ENCODE measurements at regions not wholly inside any gene's neighbourhood (a gene's known extent, or its start where the extent isn't known, plus 50 kb on each side); places are given as distances from the start of the nearest gene placed in this dataset.
A peak's percentile ranks its signal among the peaks of the same experiment; 100 is the strongest.

DNA sequence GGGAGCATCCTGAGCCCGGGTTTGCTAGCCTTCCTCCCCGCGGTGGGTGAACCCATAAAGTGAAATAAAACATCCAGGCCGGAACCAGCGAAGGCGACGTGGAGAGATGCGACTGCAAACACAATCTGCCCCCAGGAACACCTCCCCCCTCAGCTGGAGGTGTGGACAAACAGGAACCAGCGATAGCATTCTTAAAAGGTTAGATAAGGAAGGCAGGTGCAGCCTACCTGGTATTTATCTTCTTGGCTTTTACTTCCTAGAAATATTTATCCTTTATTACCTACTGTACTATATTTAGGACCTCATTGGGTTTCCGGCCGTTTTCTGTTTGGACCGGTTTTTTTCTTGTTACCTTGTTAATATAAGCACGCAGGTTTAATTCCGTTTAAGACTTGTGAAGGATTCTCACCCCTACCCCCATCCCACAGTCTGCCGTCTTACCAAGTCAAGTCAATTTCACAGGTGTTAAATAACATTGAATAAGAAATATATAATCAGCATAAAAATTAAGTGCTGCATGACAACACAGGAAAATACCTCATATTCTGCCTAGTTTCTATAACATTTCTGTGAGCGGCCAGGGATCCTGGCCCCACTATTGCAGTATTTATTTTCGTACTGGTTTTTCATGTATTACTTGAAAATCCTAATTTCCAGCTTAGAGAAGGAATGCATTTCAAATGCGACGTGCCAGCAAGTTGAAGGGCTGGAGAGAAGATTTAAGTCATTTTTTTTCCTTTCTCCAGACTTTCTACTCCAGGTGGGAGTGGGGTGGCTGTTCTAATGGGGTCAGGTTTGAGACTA lies 224.0 kb upstream of the ID2 start:
- Histone ChIP-seq H3K14ac (ENCODE audit: low read length) (no peak overlapping the region), H4K8ac (ENCODE audit: low read depth, low read length) (no peak overlapping the region), H3K4me1 (ENCODE audit: control insufficient read depth in 2 of 2, insufficient read depth in 1 of 2, low read depth in 1 of 2, low read length in 2 of 2) (peaks cover 0 to 1% of the 10 kb centered on the region in 2 donors), H3K9ac (ENCODE audit: low read depth, low read length, poor library complexity) (no peak overlapping the region), H3K79me1 (ENCODE audit: low read depth, low read length) (no peaks in the 10 kb centered on the region), H3K4me3 (ENCODE audit: low read length in 2 of 2) (no peak overlapping the region), H2BK120ac (ENCODE audit: low read depth, low read length) (no peak overlapping the region), H3K23ac (ENCODE audit: low read depth, low read length, poor library complexity) (no peak overlapping the region), H2BK15ac (ENCODE audit: low read length) (no peak overlapping the region), H2AK5ac (ENCODE audit: low read depth, low read length) (no peak overlapping the region), H3K9me3 (replicated peaks in 1 of 2; ENCODE audit: control insufficient read depth in 2 of 2, insufficient read depth in 1 of 2, low read depth in 1 of 2, low read length in 2 of 2) (no peaks in the 10 kb centered on the region), H2BK12ac (ENCODE audit: low read length) (no peak overlapping the region), H2BK5ac (ENCODE audit: low read length) (no peak overlapping the region), H4K91ac (ENCODE audit: low read depth, low read length, poor library complexity) (no peak overlapping the region), H3K4me2 (ENCODE audit: insufficient read depth, low read length, poor library complexity, severe bottlenecking) (no peak overlapping the region), H3K18ac (ENCODE audit: low read length) (no peak overlapping the region), H3K36me3 (replicated peaks in 1 of 2; ENCODE audit: control insufficient read depth in 2 of 2, insufficient read depth in 2 of 2, low read length in 2 of 2) (no peaks in the 10 kb centered on the region), H2AFZ (ENCODE audit: low read length) (no peak overlapping the region), H3K27ac (replicated peaks; ENCODE audit: low read length) (no peak overlapping the region), H3K4ac (ENCODE audit: low read length) (no peak overlapping the region), H3K27me3 (ENCODE audit: control insufficient read depth in 3 of 3, insufficient read depth in 3 of 3, low read depth in 1 of 3, low read length in 3 of 3) (peaks cover 0 to 5% (median 0%) of the 10 kb centered on the region in 3 experiments)
- WGBS, 2 donors (ENCODE audit: extremely low coverage in 2 of 2, insufficient read length in 2 of 2, insufficient replicate concordance in 1 of 2) = no CpG with 5 or more reads among the region's 19 CpGs
- no peak for DNase-seq (ENCODE audit: low spot score)

DNA sequence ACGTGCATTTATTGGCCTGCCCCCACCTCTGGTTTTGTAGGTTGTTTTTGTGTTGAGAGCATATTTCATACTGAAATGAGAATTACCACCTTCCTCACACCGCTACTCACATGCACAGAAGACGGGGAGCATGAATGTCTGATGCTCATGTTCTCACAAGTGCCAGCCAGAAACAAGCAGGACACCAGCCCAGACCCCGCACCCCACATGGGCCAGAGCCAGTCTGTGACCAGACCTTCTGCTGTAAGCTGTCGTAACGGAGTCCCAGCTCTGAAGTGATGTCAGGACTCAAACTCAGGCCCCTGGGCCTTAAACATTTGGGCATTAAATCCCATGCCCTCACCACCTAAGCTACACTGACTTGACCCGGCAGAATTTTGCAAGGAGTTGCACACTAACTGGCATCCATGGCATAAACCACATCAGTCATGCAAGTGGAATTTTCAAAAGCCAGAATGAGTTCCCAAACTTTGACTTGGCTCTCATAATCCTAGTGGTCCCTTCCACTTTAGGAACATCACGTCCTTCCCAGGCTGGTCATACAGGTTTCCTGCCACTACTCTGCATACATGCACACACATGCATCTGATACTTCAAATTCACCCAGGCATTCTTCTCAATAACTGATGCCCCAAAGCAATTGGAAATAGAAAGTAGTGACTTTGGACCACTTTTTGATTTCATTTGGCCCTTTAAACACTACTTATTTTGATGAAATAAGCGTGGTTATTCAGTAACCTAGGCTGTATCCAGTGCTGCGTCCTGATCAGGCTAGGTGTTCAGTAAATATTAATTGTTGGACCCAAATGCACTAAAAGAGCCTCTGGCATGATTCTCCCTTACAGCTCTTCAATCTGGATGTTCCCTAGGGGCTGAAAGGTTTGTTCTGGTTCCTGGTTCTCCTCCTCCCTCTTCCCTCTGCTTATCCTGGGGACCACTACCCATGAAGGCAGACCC lies 223.1 kb upstream of the ID2 start:
- DNase-seq (ENCODE audit: low spot score) = no peak
- no peaks in the 10 kb centered on the region for H3K4me1 ChIP-seq (ENCODE audit: control insufficient read depth in 2 of 2, insufficient read depth in 1 of 2, low read depth in 1 of 2, low read length in 2 of 2)
- no peak overlapping the region for H2AFZ ChIP-seq (ENCODE audit: low read length)
- no peak overlapping the region for H2BK15ac ChIP-seq (ENCODE audit: low read length)
- peaks cover 0 to 5% (median 0%) of the 10 kb centered on the region in 3 experiments for H3K27me3 ChIP-seq (ENCODE audit: control insufficient read depth in 3 of 3, insufficient read depth in 3 of 3, low read depth in 1 of 3, low read length in 3 of 3)
- H3K79me1 ChIP-seq (ENCODE audit: low read depth, low read length) = no peaks in the 10 kb centered on the region
- H3K4me2 ChIP-seq (ENCODE audit: insufficient read depth, low read length, poor library complexity, severe bottlenecking) = no peak overlapping the region
- H2BK12ac ChIP-seq (ENCODE audit: low read length) = no peak overlapping the region
- no peak overlapping the region for H4K8ac ChIP-seq (ENCODE audit: low read depth, low read length)
- H3K14ac ChIP-seq (ENCODE audit: low read length) = no peak overlapping the region
- no peaks in the 10 kb centered on the region for H3K36me3 ChIP-seq (replicated peaks in 1 of 2; ENCODE audit: control insufficient read depth in 2 of 2, insufficient read depth in 2 of 2, low read length in 2 of 2)
- no peak overlapping the region for H3K4ac ChIP-seq (ENCODE audit: low read length)
- no peak overlapping the region for H3K4me3 ChIP-seq (ENCODE audit: low read length in 2 of 2)
- no peak overlapping the region for H3K27ac ChIP-seq (replicated peaks; ENCODE audit: low read length)
- no peak overlapping the region for H2BK120ac ChIP-seq (ENCODE audit: low read depth, low read length)
- no CpG with 5 or more reads among the region's 10 CpGs for WGBS, 2 donors (ENCODE audit: extremely low coverage in 2 of 2, insufficient read length in 2 of 2, insufficient replicate concordance in 1 of 2)
- no peaks in the 10 kb centered on the region for H3K9me3 ChIP-seq (replicated peaks in 1 of 2; ENCODE audit: control insufficient read depth in 2 of 2, insufficient read depth in 1 of 2, low read depth in 1 of 2, low read length in 2 of 2)
- H4K91ac ChIP-seq (ENCODE audit: low read depth, low read length, poor library complexity) = no peak overlapping the region
- peak overlapping the region; percentile 68 for H3K18ac ChIP-seq (ENCODE audit: low read length)
- no peak overlapping the region for H2BK5ac ChIP-seq (ENCODE audit: low read length)
- H3K9ac ChIP-seq (ENCODE audit: low read depth, low read length, poor library complexity) = no peak overlapping the region
- no peak overlapping the region for H2AK5ac ChIP-seq (ENCODE audit: low read depth, low read length)
- no peak overlapping the region for H3K23ac ChIP-seq (ENCODE audit: low read depth, low read length, poor library complexity)

DNA sequence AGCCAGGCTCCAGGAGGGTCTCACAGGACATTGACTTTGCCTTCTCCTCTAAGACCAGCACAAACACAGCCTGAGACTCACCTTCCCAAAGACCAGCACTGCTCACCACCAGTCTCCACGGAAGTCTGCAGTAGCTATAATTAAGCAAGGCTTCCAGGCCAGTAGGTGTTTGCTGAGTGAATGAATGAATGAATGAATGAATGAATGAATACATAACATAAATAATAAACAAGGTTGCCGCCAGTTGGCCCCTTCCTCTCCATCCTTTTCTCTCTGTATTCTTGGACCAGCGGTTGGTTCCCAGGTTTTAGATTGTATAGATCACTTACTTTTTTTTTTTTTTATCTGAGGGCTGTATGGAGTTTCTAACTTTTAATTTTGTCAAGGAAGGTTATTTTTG lies 222.4 kb upstream of the ID2 start:
- Histone ChIP-seq H4K91ac (ENCODE audit: low read depth, low read length, poor library complexity) (no peak overlapping the region), H3K9me3 (replicated peaks in 1 of 2; ENCODE audit: control insufficient read depth in 2 of 2, insufficient read depth in 1 of 2, low read depth in 1 of 2, low read length in 2 of 2) (no peaks in the 10 kb centered on the region), H3K4me2 (ENCODE audit: insufficient read depth, low read length, poor library complexity, severe bottlenecking) (no peak overlapping the region), H3K9ac (ENCODE audit: low read depth, low read length, poor library complexity) (no peak overlapping the region), H3K14ac (ENCODE audit: low read length) (no peak overlapping the region), H2BK120ac (ENCODE audit: low read depth, low read length) (no peak overlapping the region), H2AK5ac (ENCODE audit: low read depth, low read length) (no peak overlapping the region), H3K27ac (replicated peaks; ENCODE audit: low read length) (no peak overlapping the region), H3K23ac (ENCODE audit: low read depth, low read length, poor library complexity) (no peak overlapping the region), H3K4ac (ENCODE audit: low read length) (no peak overlapping the region), H3K36me3 (replicated peaks in 1 of 2; ENCODE audit: control insufficient read depth in 2 of 2, insufficient read depth in 2 of 2, low read length in 2 of 2) (no peaks in the 10 kb centered on the region), H2BK5ac (ENCODE audit: low read length) (no peak overlapping the region), H4K8ac (ENCODE audit: low read depth, low read length) (no peak overlapping the region), H2AFZ (ENCODE audit: low read length) (no peak overlapping the region), H3K27me3 (ENCODE audit: control insufficient read depth in 3 of 3, insufficient read depth in 3 of 3, low read depth in 1 of 3, low read length in 3 of 3) (peaks cover 0 to 5% (median 0%) of the 10 kb centered on the region in 3 experiments), H3K18ac (ENCODE audit: low read length) (peak overlapping the region; percentile 61), H3K4me1 (ENCODE audit: control insufficient read depth in 2 of 2, insufficient read depth in 1 of 2, low read depth in 1 of 2, low read length in 2 of 2) (no peaks in the 10 kb centered on the region), H3K4me3 (ENCODE audit: low read length in 2 of 2) (no peak overlapping the region), H3K79me1 (ENCODE audit: low read depth, low read length) (no peaks in the 10 kb centered on the region), H2BK12ac (ENCODE audit: low read length) (no peak overlapping the region), H2BK15ac (ENCODE audit: low read length) (no peak overlapping the region)
- WGBS, 2 donors (ENCODE audit: extremely low coverage in 2 of 2, insufficient read length in 2 of 2, insufficient replicate concordance in 1 of 2) = no CpG with 5 or more reads among the region's 3 CpGs
- no peak for DNase-seq (ENCODE audit: low spot score)

DNA sequence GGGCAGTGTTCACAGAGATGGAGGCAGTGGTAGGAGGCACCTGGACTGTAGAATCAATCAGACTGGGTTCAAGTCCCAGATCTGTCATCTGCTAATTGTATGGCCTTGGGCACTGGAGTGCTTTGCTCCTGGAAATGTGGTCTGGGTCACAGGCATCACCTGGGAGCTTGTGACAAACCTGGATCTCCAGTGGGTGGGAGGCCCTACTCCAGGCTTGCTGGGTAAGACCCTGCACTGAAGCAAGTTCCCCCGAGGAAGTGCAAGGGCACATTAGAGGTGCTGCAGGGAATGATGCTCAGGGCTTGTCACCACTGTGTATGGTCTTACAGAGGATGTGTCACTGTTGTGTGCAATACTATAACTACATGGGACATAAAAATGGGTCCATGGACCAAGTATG lies 220.5 kb upstream of the ID2 start:
- no peak overlapping the region for H4K91ac ChIP-seq (ENCODE audit: low read depth, low read length, poor library complexity)
- no peak overlapping the region for H2BK12ac ChIP-seq (ENCODE audit: low read length)
- no peaks in the 10 kb centered on the region for H3K36me3 ChIP-seq (replicated peaks in 1 of 2; ENCODE audit: control insufficient read depth in 2 of 2, insufficient read depth in 2 of 2, low read length in 2 of 2)
- H3K9me3 ChIP-seq (replicated peaks in 1 of 2; ENCODE audit: control insufficient read depth in 2 of 2, insufficient read depth in 1 of 2, low read depth in 1 of 2, low read length in 2 of 2) = no peaks in the 10 kb centered on the region
- H3K4me3 ChIP-seq (ENCODE audit: low read length in 2 of 2) = no peak overlapping the region
- H3K4me2 ChIP-seq (ENCODE audit: insufficient read depth, low read length, poor library complexity, severe bottlenecking) = no peak overlapping the region
- no peak overlapping the region for H2BK120ac ChIP-seq (ENCODE audit: low read depth, low read length)
- H2BK15ac ChIP-seq (ENCODE audit: low read length) = no peak overlapping the region
- no peak overlapping the region for H4K8ac ChIP-seq (ENCODE audit: low read depth, low read length)
- WGBS, 2 donors (ENCODE audit: extremely low coverage in 2 of 2, insufficient read length in 2 of 2, insufficient replicate concordance in 1 of 2) = no CpG with 5 or more reads among the region's 1 CpG
- no peak overlapping the region for H2BK5ac ChIP-seq (ENCODE audit: low read length)
- no peak for DNase-seq (ENCODE audit: low spot score)
- H2AK5ac ChIP-seq (ENCODE audit: low read depth, low read length) = no peak overlapping the region
- peaks cover 0 to 5% (median 0%) of the 10 kb centered on the region in 3 experiments for H3K27me3 ChIP-seq (ENCODE audit: control insufficient read depth in 3 of 3, insufficient read depth in 3 of 3, low read depth in 1 of 3, low read length in 3 of 3)
- no peak overlapping the region for H3K9ac ChIP-seq (ENCODE audit: low read depth, low read length, poor library complexity)
- H3K4ac ChIP-seq (ENCODE audit: low read length) = no peak overlapping the region
- H3K14ac ChIP-seq (ENCODE audit: low read length) = no peak overlapping the region
- H3K79me1 ChIP-seq (ENCODE audit: low read depth, low read length) = no peaks in the 10 kb centered on the region
- no peaks in the 10 kb centered on the region for H3K4me1 ChIP-seq (ENCODE audit: control insufficient read depth in 2 of 2, insufficient read depth in 1 of 2, low read depth in 1 of 2, low read length in 2 of 2)
- no peak overlapping the region for H3K18ac ChIP-seq (ENCODE audit: low read length)
- H3K27ac ChIP-seq (replicated peaks; ENCODE audit: low read length) = no peak overlapping the region
- H2AFZ ChIP-seq (ENCODE audit: low read length) = no peak overlapping the region
- no peak overlapping the region for H3K23ac ChIP-seq (ENCODE audit: low read depth, low read length, poor library complexity)

All from neuronal stem cell (in vitro differentiated cells).